SU-DHL-6 (cell line): ENCODE measurements at regions not wholly inside any gene's neighbourhood (a gene's known extent, or its start where the extent isn't known, plus 50 kb on each side); places are given as distances from the start of the nearest gene placed in this dataset.

Experiments
- CTCF ChIP-seq: fragments of 200-600 bp; sonication (generic); IDR thresholded peaks from one replicate; pipeline ENCODE4 v1.5.1; 2017; ENCODE audit warnings: antibody characterized with exemption, mild to moderate bottlenecking, low read length, moderate library complexity; ENCODE audit not compliant: insufficient read depth, poor library complexity, severe bottlenecking
- EZH2phosphoT487 ChIP-seq: fragments of 200-600 bp; sonication (generic), shearing (Covaris generic); conservative IDR thresholded peaks from 2 replicates; pipeline ENCODE4 v1.6.1; 2018; ENCODE audit warnings: mild to moderate bottlenecking, antibody characterized with exemption, low read length, moderate library complexity, mixed read lengths

- TF ChIP-seq CTCF (no peak), EZH2phosphoT487 (no peak)
These were observed 997.6 kb downstream of the MCTP2 start for GRCh38 chr15:95228856-95229555.
